ENCODE measurements at regions not wholly inside any gene's neighbourhood (a gene's known extent, or its start where the extent isn't known, plus 50 kb on each side); places are given as distances from the start of the nearest gene placed in this dataset.

- TF ChIP-seq ZBTB7A (IDR thresholded peaks at IDR 0.05; ENCODE audit: borderline replicate concordance, control insufficient read depth, low read depth, low read length) (no peak), MEF2A (IDR thresholded peaks at IDR 0.05; ENCODE audit: control insufficient read depth, low read depth, low read length) (no peak), ZFX (CRISPR knock-in tag; IDR thresholded peaks at IDR 0.05) (no peak; the same call in 1 of the 2 replicates), SUPT5H (IDR thresholded peaks at IDR 0.05) (no peak), ATF6 (CRISPR knock-in tag; IDR thresholded peaks at IDR 0.05) (no peak), CTCF (IDR thresholded peaks at IDR 0.05 in 2 of 3, conservative IDR thresholded peaks at IDR 0.05 in 1 of 3; ENCODE audit: insufficient read depth in 2 of 3, low read depth in 1 of 3, low read length in 3 of 3) (no peak), KLF16 (IDR thresholded peaks at IDR 0.05) (no peak), TEAD4 (IDR thresholded peaks at IDR 0.05; ENCODE audit: low read length) (no peak), TEAD4 (CRISPR knock-in tag; IDR thresholded peaks at IDR 0.05; ENCODE audit: borderline replicate concordance) (no peak), TFAP4 (CRISPR knock-in tag; IDR thresholded peaks at IDR 0.05; ENCODE audit: borderline replicate concordance) (no peak)
Measured at GRCh38 chr7:131633342-131633843, 77.0 kb upstream of the PODXL start.
